ENCODE measurements at regions not wholly inside any gene's neighbourhood (a gene's known extent, or its start where the extent isn't known, plus 50 kb on each side); places are given as distances from the start of the nearest gene placed in this dataset.
A peak's percentile ranks its signal among the peaks of the same experiment; 100 is the strongest.
"Not testable (repeated sequence)": the region's sequence is repeated elsewhere in the genome, so short reads cannot be mapped to it uniquely, and the experiment has no call there.

- peaks cover 15% of the 10 kb centered on the region for H3K9me3 Mint-ChIP-seq (ENCODE audit: unreplicated experiment)
- peak; percentile 39 for DNase-seq
- H3K4me3 Mint-ChIP-seq (ENCODE audit: unreplicated experiment) = peak overlapping the region; percentile 99
- H3K27ac Mint-ChIP-seq (ENCODE audit: unreplicated experiment) = peak overlapping the region; percentile 100
- TF ChIP-seq CTCF (IDR thresholded peaks at IDR 0.05; ENCODE audit: partially characterized antibody, unreplicated experiment) = no peak
- H3K4me1 Mint-ChIP-seq (ENCODE audit: low read depth, unreplicated experiment) = peaks cover 5% of the 10 kb centered on the region
- H3K27me3 Mint-ChIP-seq (ENCODE audit: unreplicated experiment) = peaks cover 8% of the 10 kb centered on the region
- H3K36me3 Mint-ChIP-seq (ENCODE audit: unreplicated experiment) = peaks cover 18% of the 10 kb centered on the region
Observed at GRCh38 chr19:24033963-24034342, 53.0 kb upstream of the ZNF254 start.

- peaks cover 18% of the 10 kb centered on the region for H3K9me3 Mint-ChIP-seq (ENCODE audit: unreplicated experiment)
- DNase-seq; H3K27me3 Mint-ChIP-seq (ENCODE audit: unreplicated experiment): not testable (repeated sequence)
- H3K4me3 Mint-ChIP-seq (ENCODE audit: unreplicated experiment) = peak overlapping the region; percentile 99
- H3K36me3 Mint-ChIP-seq (ENCODE audit: unreplicated experiment) = peaks cover 16% of the 10 kb centered on the region
- peaks cover 10% of the 10 kb centered on the region for H3K4me1 Mint-ChIP-seq (ENCODE audit: low read depth, unreplicated experiment)
- H3K27ac Mint-ChIP-seq (ENCODE audit: unreplicated experiment) = peak overlapping the region; percentile 100
Observed at GRCh38 chr19:24035261-24035880, 51.6 kb upstream of the ZNF254 start.

Measured in glutamatergic neuron (in vitro differentiated cells).